OCI-LY3 (cell line): ENCODE measurements at regions not wholly inside any gene's neighbourhood (a gene's known extent, or its start where the extent isn't known, plus 50 kb on each side); places are given as distances from the start of the nearest gene placed in this dataset.

ENCODE experiments used
- CTCF ChIP-seq: fragments of 200-600, 300-600 bp; sonication (generic); IDR thresholded peaks from 2 replicates; pipeline ENCODE4 v1.5.1; 2014; ENCODE audit warnings: antibody characterized with exemption, low read length, low read depth
- EZH2phosphoT487 ChIP-seq: fragments of 200-600 bp; shearing (Covaris generic); IDR thresholded peaks from 2 replicates; pipeline ENCODE4 v1.6.1; 2018; ENCODE audit warnings: antibody characterized with exemption, mixed run types, low read depth

- no peak for TF ChIP-seq CTCF
- TF ChIP-seq EZH2phosphoT487 = no peak
These were observed 52.8 kb upstream of the SLC35C1 start for GRCh38 chr11:45752106-45752505.
